CD4-positive, alpha-beta T cell (primary cell): ENCODE measurements at regions not wholly inside any gene's neighbourhood (a gene's known extent, or its start where the extent isn't known, plus 50 kb on each side); places are given as distances from the start of the nearest gene placed in this dataset.

Experiments
- ATAC-seq: fragments of 200-7000 bp; cut with Tn5 transposase; one replicate; pipeline ENCODE4 v1.10.0; 2022; ENCODE audit warnings: mild to moderate bottlenecking; ENCODE audit not compliant: poor library complexity
- CTCF ChIA-PET: fragments of 350-600 bp; sonication (Branson Sonifier 250); formaldehyde crosslinking; loops from one replicate; lab custom pipeline; 2021; ENCODE audit warnings: antibody characterized with exemption, inconsistent platforms; lab: Charles Lee
- POLR2A ChIA-PET: fragments of 350-600 bp; sonication (Branson Sonifier 250); formaldehyde crosslinking; loops from one replicate; lab custom pipeline; 2021; ENCODE audit warnings: antibody characterized with exemption, inconsistent platforms; lab: Charles Lee
- DNase-seq, 14 experiments: peaks; one replicate each; pipeline ENCODE4 v3.0.0-alpha.2; 2013 to 2020; ENCODE audit warnings: mixed read lengths in 2 of 14
- H3K27ac ChIP-seq, 2 donors: one replicate each; pipeline versions ENCODE4 v1.5.1 to v1.7.0; 2013; ENCODE audit warnings: low read length in 2 of 2, low read depth in 1 of 2, mild to moderate bottlenecking in 1 of 2
- H3K27me3 ChIP-seq, 2 experiments: 1 replicate in 1 of 2; 2 replicates in 1 of 2; pipeline versions ENCODE4 v1.6.1 to v1.7.0; 2013; ENCODE audit warnings: low read length in 2 of 2, control low read depth in 1 of 2, mild to moderate bottlenecking in 1 of 2, moderate library complexity in 1 of 2; ENCODE audit not compliant: insufficient read depth in 2 of 2, control insufficient read depth in 1 of 2
- H3K36me3 ChIP-seq: one replicate; pipeline ENCODE4 v1.6.1; 2013; ENCODE audit warnings: low read length, control low read depth; ENCODE audit not compliant: insufficient read depth
- H3K4me1 ChIP-seq: one replicate; pipeline ENCODE4 v1.6.1; 2013; ENCODE audit warnings: low read length, control low read depth; ENCODE audit not compliant: insufficient read depth
- H3K4me3 ChIP-seq: one replicate; pipeline ENCODE4 v1.5.1; 2013; ENCODE audit warnings: mild to moderate bottlenecking, low read length, moderate library complexity
- H3K9me3 ChIP-seq, 2 experiments: 1 replicate in 1 of 2; 2 replicates in 1 of 2; pipeline versions ENCODE4 v1.6.1 to v1.7.0; 2013; ENCODE audit warnings: low read length in 2 of 2, mild to moderate bottlenecking in 2 of 2, control low read depth in 1 of 2, moderate library complexity in 1 of 2; ENCODE audit not compliant: control insufficient read depth in 1 of 2, insufficient read depth in 1 of 2
- H3K27ac Mint-ChIP-seq: one replicate; pipeline ENCODE4 v1.8.0; 2020; ENCODE audit warnings: mixed read lengths
- H3K27me3 Mint-ChIP-seq: one replicate; pipeline ENCODE4 v1.8.0; 2021; ENCODE audit warnings: mixed read lengths
- H3K36me3 Mint-ChIP-seq: one replicate; pipeline ENCODE4 v1.8.0; 2021; ENCODE audit warnings: low read depth, mixed read lengths
- H3K4me1 Mint-ChIP-seq: one replicate; pipeline ENCODE4 v1.8.0; 2021; ENCODE audit warnings: low read depth, mixed read lengths
- H3K4me3 Mint-ChIP-seq: one replicate; pipeline ENCODE4 v1.8.0; 2020; ENCODE audit warnings: mild to moderate bottlenecking, mixed read lengths
- H3K9me3 Mint-ChIP-seq: one replicate; pipeline ENCODE4 v1.8.0; 2020; ENCODE audit warnings: mixed read lengths
- CTCF ChIP-seq: fragments of 200-600 bp; IDR thresholded peaks from one replicate; pipeline ENCODE4 v1.8.0; 2022; ENCODE audit warnings: antibody characterized with exemption, mild to moderate bottlenecking
- intact Hi-C, 2 experiments: fragments of 100-400 bp; cut with DNase I in 1 of 2; cut with micrococcal nuclease in 1 of 2; formaldehyde crosslinking; loops; one replicate each; pipeline versions ENCODE4 v1.15.1 to v1.9.0; 2023 to 2025; cut with DNase I, micrococcal nuclease

DNA sequence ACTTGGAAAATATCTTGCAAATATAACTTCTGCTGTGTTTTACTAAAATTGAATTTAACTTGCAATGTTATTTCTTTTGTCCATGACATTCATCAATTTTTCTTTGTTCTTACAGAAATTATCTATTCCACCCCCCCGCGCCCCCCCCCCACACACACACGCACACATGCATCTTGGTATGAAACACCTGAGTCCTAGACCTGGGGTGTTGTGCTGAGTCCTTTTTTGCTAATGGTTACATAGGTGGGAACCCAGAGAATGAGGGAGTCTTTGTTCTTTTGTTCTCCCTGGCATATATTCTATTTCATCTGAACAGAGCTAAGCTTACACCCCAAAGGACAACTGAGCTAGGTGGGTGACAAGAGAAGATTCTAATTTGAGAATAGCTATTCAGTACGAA lies 308.9 kb downstream of the CWC27 start:
- DNase-seq (no peak), ATAC-seq (no peak)
- Mint-ChIP-seq H3K27ac (no peak overlapping the region), H3K27me3 (peaks cover 5% of the 10 kb centered on the region), H3K4me3 (no peak overlapping the region), H3K4me1 (no peaks in the 10 kb centered on the region), H3K9me3 (no peaks in the 10 kb centered on the region), H3K36me3 (no peaks in the 10 kb centered on the region)
- Histone ChIP-seq H3K27me3 (no peaks in the 10 kb centered on the region), H3K27ac (no peak overlapping the region), H3K9me3 (no peaks in the 10 kb centered on the region), H3K4me1 (no peaks in the 10 kb centered on the region), H3K4me3 (no peak overlapping the region), H3K36me3 (no peaks in the 10 kb centered on the region)
- no peak for TF ChIP-seq CTCF
- CTCF ChIA-PET = no interaction called here
- intact Hi-C loops = loop anchor here in 1 of 2 experiments (10.0 kb wide), 1 partner anchor 407 kb away; the partner anchor contains the start of gene ADAMTS6
- POLR2A ChIA-PET = no interaction called here

- H3K9me3 Mint-ChIP-seq = no peaks in the 10 kb centered on the region
- Histone ChIP-seq H3K4me1 (no peaks in the 10 kb centered on the region), H3K9me3 (no peaks in the 10 kb centered on the region), H3K4me3 (no peak overlapping the region), H3K27ac (no peak overlapping the region), H3K27me3 (no peaks in the 10 kb centered on the region), H3K36me3 (no peaks in the 10 kb centered on the region)
- intact Hi-C loops = loop anchor here in 1 of 2 experiments (10.0 kb wide), 1 partner anchor 406 kb away; the partner anchor contains the start of gene ADAMTS6
- ChIA-PET POLR2A (no interaction called here), CTCF (no interaction called here)
- no peaks in the 10 kb centered on the region for H3K36me3 Mint-ChIP-seq
- H3K27ac Mint-ChIP-seq = no peak overlapping the region
- H3K4me3 Mint-ChIP-seq = no peak overlapping the region
- ATAC-seq = no peak
- H3K4me1 Mint-ChIP-seq = no peaks in the 10 kb centered on the region
- no peak for DNase-seq
- TF ChIP-seq CTCF = no peak
- H3K27me3 Mint-ChIP-seq = no peaks in the 10 kb centered on the region
Measured at GRCh38 chr5:65078331-65078730, 309.6 kb downstream of the CWC27 start.

DNA sequence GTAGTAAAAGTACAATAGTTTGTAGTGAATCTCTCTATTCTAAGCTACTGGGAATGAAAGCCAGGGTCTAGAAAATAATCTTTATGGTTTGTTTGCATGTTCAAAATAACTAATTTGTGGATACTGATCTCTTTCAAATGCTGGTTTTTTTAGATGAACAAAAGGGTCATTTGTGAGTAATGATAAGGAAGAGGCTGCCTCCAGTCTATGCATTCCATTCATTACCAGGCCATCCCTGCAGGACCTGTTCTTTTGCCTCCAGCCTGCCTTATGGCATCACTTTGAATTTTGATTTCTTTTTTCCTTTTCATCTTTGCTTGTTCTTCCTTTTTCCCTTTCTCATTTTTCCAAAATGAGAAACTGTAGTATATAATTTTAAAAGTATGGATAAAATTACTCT lies 312.3 kb downstream of the CWC27 start:
- no peaks in the 10 kb centered on the region for H3K27me3 ChIP-seq
- no peak for DNase-seq
- no peak for TF ChIP-seq CTCF
- no peaks in the 10 kb centered on the region for H3K4me1 ChIP-seq
- no peak overlapping the region for H3K27ac Mint-ChIP-seq
- H3K4me1 Mint-ChIP-seq = no peaks in the 10 kb centered on the region
- no peak for ATAC-seq
- H3K4me3 ChIP-seq = no peak overlapping the region
- no peaks in the 10 kb centered on the region for H3K27me3 Mint-ChIP-seq
- H3K9me3 ChIP-seq = no peaks in the 10 kb centered on the region
- no peak overlapping the region for H3K4me3 Mint-ChIP-seq
- no peaks in the 10 kb centered on the region for H3K36me3 Mint-ChIP-seq
- ChIA-PET POLR2A (no interaction called here), CTCF (no interaction called here)
- no peaks in the 10 kb centered on the region for H3K36me3 ChIP-seq
- H3K9me3 Mint-ChIP-seq = no peaks in the 10 kb centered on the region
- intact Hi-C loops = no loop called here
- H3K27ac ChIP-seq = no peak overlapping the region
